ENCODE measurements at regions not wholly inside any gene's neighbourhood (a gene's known extent, or its start where the extent isn't known, plus 50 kb on each side); places are given as distances from the start of the nearest gene placed in this dataset.

- TF ChIP-seq CTCF (IDR thresholded peaks at IDR 0.05 in 2 of 3, conservative IDR thresholded peaks at IDR 0.05 in 1 of 3; ENCODE audit: insufficient read depth in 2 of 3, low read depth in 1 of 3, low read length in 3 of 3) (no peak), FOXJ2 (tag; IDR thresholded peaks at IDR 0.05) (no peak), ZNF184 (CRISPR knock-in tag; IDR thresholded peaks at IDR 0.05) (no peak), REST (IDR thresholded peaks at IDR 0.05; ENCODE audit: borderline replicate concordance) (no peak), REST (CRISPR knock-in tag; IDR thresholded peaks at IDR 0.05; ENCODE audit: low read depth) (no peak), MAX (CRISPR knock-in tag; IDR thresholded peaks at IDR 0.05) (no peak), NR3C1 (CRISPR knock-in tag; IDR thresholded peaks at IDR 0.05) (no peak), ZNF398 (CRISPR knock-in tag; IDR thresholded peaks at IDR 0.05) (no peak)
Measured at GRCh38 chr12:24701343-24701742, 247.6 kb downstream of the BCAT1 start.
